Esophagus squamous epithelium (tissue), 5 donors: ENCODE measurements at regions not wholly inside any gene's neighbourhood (a gene's known extent, or its start where the extent isn't known, plus 50 kb on each side); places are given as distances from the start of the nearest gene placed in this dataset.

Source experiments
- DNase-seq: peaks from one replicate; lab custom pipeline; 2025; lab: John Stamatoyannopoulos, UW
- H3K27ac ChIP-seq, 4 donors: fragments of 200-600 bp; sonication (generic); one replicate each; pipeline ENCODE4 v1.5.1; 2016 to 2019; ENCODE audit warnings: mild to moderate bottlenecking in 1 of 4
- H3K27me3 ChIP-seq, 4 donors: fragments of 200-600 bp; sonication (generic); 1 replicate in 3 of 4; 2 replicates in 1 of 4; pipeline versions ENCODE4 v1.5.1 to v1.6.0; 2017 to 2021; ENCODE audit warnings: antibody characterized with exemption in 1 of 4
- H3K36me3 ChIP-seq, 3 donors: fragments of 200-600 bp; sonication (generic); one replicate each; pipeline ENCODE4 v1.5.1; 2016 to 2019
- H3K4me1 ChIP-seq, 3 donors: fragments of 200-600 bp; sonication (generic); one replicate each; pipeline ENCODE4 v1.5.1; 2017 to 2019
- H3K4me3 ChIP-seq, 4 donors: fragments of 200-600 bp; sonication (generic); 1 replicate in 3 of 4; 2 replicates in 1 of 4; pipeline ENCODE4 v1.5.1; 2016 to 2019; ENCODE audit warnings: mild to moderate bottlenecking in 2 of 4, moderate library complexity in 1 of 4
- H3K9me3 ChIP-seq, 3 donors: fragments of 200-600 bp; sonication (generic); one replicate each; pipeline ENCODE4 v1.5.1; 2016 to 2019
- CTCF ChIP-seq, 6 experiments: fragments of 450-650 bp in 4 of 6; fragments of 200-600 bp in 2 of 6; sonication (generic) in 2 of 6; IDR thresholded peaks; one replicate each; pipeline ENCODE4 v1.5.1; 2016 to 2019; ENCODE audit warnings: antibody characterized with exemption in 6 of 6, mild to moderate bottlenecking in 4 of 6, moderate library complexity in 4 of 6
- POLR2A ChIP-seq, 4 donors: fragments of 450-650 bp; IDR thresholded peaks; one replicate each; pipeline ENCODE4 v1.6.1; 2017; ENCODE audit warnings: antibody characterized with exemption in 4 of 4, mild to moderate bottlenecking in 4 of 4, moderate library complexity in 3 of 4
- WGBS, 2 donors: methylation state at CpG; one replicate each; pipeline ENCODE4 v1.1.5; 2018; 5-methylcytosine and 5-hydroxymethylcytosine counted together
- intact Hi-C: fragments of 100-400 bp; cut with DNase I; formaldehyde crosslinking; loops from one replicate; pipeline ENCODE4 v1.15.0; 2022
- donor health status: DM: yes; HTN: yes; CAD: no.

DNA sequence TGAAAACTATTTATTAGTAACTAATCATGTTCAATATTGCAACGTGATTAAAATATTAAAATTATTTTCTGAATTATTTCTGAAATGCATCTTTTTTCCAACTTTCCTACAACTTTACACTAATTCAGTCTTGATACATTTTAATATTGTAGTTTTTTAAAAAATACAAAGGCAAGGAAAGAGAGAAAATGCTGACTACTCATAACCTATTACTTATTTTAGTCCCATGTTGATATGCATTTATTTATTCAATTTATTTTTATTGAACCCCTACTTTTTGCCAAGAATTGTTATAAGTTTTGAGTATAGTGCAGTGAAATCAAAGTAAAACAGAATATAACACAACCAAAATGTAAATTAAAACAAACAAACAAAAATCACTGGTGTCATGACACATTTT lies 978.2 kb downstream of the CDH9 start:
- WGBS, 2 donors, result 74 to 75% methylated on average over 1 of the region's 1 CpG
- Histone ChIP-seq H3K4me3 (no peak overlapping the region), H3K27ac (no peak overlapping the region), H3K36me3 (no peaks in the 10 kb centered on the region), H3K27me3 (no peaks in the 10 kb centered on the region), H3K4me1 (no peaks in the 10 kb centered on the region), H3K9me3 (peaks cover 0 to 3% (median 0%) of the 10 kb centered on the region in 3 donors)
- intact Hi-C loops, result no loop called here
- no peak for DNase-seq
- TF ChIP-seq CTCF (IDR thresholded peaks at IDR 0.05) (no peak), POLR2A (IDR thresholded peaks at IDR 0.05) (no peak)

GRCh38 chr5:26054594-26054993 lies 983.8 kb downstream of the CDH9 start:
- Histone ChIP-seq H3K4me3 (no peak overlapping the region), H3K27ac (no peak overlapping the region), H3K4me1 (no peaks in the 10 kb centered on the region), H3K36me3 (no peaks in the 10 kb centered on the region), H3K27me3 (no peaks in the 10 kb centered on the region), H3K9me3 (peaks cover 0 to 13% (median 0%) of the 10 kb centered on the region in 3 donors)
- intact Hi-C loops, result no loop called here
- DNase-seq, result no peak
- TF ChIP-seq POLR2A (IDR thresholded peaks at IDR 0.05), result no peak
- TF ChIP-seq CTCF (IDR thresholded peaks at IDR 0.05), result no peak
- WGBS, 2 donors, result no CpG with 5 or more reads among the region's 1 CpG

GRCh38 chr5:26034813-26035212 lies 1003.6 kb downstream of the CDH9 start:
- no peaks in the 10 kb centered on the region for H3K36me3 ChIP-seq
- H3K9me3 ChIP-seq, result peaks cover 0 to 10% (median 0%) of the 10 kb centered on the region in 3 donors
- intact Hi-C loops, result no loop called here
- no peaks in the 10 kb centered on the region for H3K27me3 ChIP-seq
- no peak for TF ChIP-seq CTCF (IDR thresholded peaks at IDR 0.05)
- TF ChIP-seq POLR2A (IDR thresholded peaks at IDR 0.05), result no peak
- 88 to 90% methylated on average over 2 of the region's 2 CpGs for WGBS, 2 donors
- H3K4me3 ChIP-seq, result no peak overlapping the region
- H3K27ac ChIP-seq, result no peak overlapping the region
- H3K4me1 ChIP-seq, result no peaks in the 10 kb centered on the region
- DNase-seq, result no peak

GRCh38 chr5:26031481-26031880 lies 1006.9 kb downstream of the CDH9 start:
- Histone ChIP-seq H3K27ac (no peak overlapping the region), H3K36me3 (no peaks in the 10 kb centered on the region), H3K4me3 (no peak overlapping the region), H3K4me1 (no peaks in the 10 kb centered on the region), H3K27me3 (no peaks in the 10 kb centered on the region), H3K9me3 (peaks cover 0 to 10% (median 0%) of the 10 kb centered on the region in 3 donors)
- 43 to 46% methylated on average over 3 of the region's 3 CpGs for WGBS, 2 donors
- intact Hi-C loops, result no loop called here
- DNase-seq, result no peak
- no peak for TF ChIP-seq CTCF (IDR thresholded peaks at IDR 0.05)
- TF ChIP-seq POLR2A (IDR thresholded peaks at IDR 0.05), result no peak

DNA sequence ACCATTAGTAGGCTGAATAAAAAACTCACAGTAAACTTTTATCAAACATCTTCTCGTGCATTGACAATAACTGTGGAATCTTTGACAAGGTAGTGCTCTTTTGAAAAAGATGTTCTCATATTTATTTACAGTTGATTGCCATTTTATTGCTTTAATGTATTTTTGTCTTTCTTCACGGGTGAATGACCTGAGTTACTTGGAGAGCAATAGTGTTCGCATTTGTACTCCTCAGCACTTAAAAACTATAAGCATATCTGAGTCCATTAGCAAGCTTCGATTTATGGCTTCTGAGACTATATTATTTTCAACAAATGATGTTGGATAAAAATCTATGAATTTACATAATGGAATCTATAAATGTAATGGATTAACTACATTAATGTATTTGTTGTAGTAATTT lies 1012.3 kb downstream of the CDH9 start:
- H3K9me3 ChIP-seq, result no peaks in the 10 kb centered on the region
- no peaks in the 10 kb centered on the region for H3K4me1 ChIP-seq
- no peak overlapping the region for H3K4me3 ChIP-seq
- intact Hi-C loops, result no loop called here
- H3K27me3 ChIP-seq, result no peaks in the 10 kb centered on the region
- H3K36me3 ChIP-seq, result no peaks in the 10 kb centered on the region
- no peak overlapping the region for H3K27ac ChIP-seq
- DNase-seq, result no peak
- TF ChIP-seq POLR2A (IDR thresholded peaks at IDR 0.05), result no peak
- no peak for TF ChIP-seq CTCF (IDR thresholded peaks at IDR 0.05)
- WGBS, 2 donors, result 41 to 45% methylated on average over 4 of the region's 4 CpGs
